ENCODE measurements at regions not wholly inside any gene's neighbourhood (a gene's known extent, or its start where the extent isn't known, plus 50 kb on each side); places are given as distances from the start of the nearest gene placed in this dataset.
"Not testable (repeated sequence)": the region's sequence is repeated elsewhere in the genome, so short reads cannot be mapped to it uniquely, and the experiment has no call there.

DNA sequence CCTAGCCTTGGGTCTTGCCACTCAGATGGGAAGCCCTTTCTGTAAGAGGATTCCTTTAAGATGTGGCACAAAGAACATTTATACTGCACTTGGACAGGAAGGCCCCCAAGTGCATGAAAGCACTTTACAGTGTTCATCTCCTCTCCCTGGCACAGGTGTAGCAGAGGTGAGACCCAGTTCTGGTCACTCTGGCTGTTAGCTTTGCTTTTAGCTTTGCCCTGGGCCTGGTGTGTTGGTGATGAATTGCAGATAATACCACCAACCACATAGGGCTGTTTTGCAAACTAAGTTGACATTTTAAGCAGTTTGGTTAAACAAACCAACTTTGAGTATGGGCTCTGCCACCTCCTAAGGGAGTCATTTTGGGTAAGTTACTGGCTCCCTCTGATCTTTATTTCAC, 296.3 kb downstream of the BCL2L11 start:
- H3K36me3 ChIP-seq (ENCODE audit: insufficient read depth, low read length) = not testable (repeated sequence)

DNA sequence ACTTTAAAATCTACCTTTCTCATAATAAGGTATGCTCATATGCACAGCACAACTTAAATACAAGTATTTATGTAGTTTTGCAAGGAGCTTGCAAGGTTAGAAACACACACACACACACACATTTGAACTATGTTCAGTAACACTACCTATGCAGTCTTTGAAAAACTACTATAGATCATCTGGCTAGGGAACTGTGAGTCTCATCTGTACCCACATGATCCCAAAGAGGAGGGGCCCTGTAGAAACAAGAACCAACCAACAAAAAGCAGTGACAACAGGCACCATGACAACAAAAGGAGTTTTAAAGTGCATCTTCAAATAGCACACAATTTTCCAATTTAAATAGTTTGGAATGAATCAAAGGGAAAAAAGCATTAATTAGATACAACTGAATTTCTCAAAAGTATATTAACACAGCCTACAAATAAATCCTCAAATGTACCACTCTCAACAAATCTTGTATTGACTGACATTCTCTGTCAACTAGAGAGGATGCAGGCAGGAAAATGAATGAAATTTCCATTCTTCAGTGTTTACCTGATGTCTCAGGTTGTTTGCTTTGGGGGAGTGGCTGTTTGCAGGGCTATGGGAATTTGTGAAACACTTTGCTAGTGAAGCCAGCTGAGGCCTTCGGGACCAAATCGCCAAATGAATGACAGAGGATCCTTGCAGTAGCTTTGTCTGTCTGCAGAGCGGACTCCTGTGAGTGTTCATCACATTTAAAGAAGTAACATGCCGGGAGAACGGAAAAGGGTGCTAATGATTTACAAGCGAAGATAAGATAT, 297.6 kb downstream of the BCL2L11 start:
- ATAC-seq (ENCODE audit: poor library complexity); H3K9me3 Mint-ChIP-seq; H3K36me3 Mint-ChIP-seq (ENCODE audit: low read depth); POLR2A ChIA-PET; H3K27me3 ChIP-seq (ENCODE audit: control insufficient read depth in 1 of 2, insufficient read depth in 2 of 2, low read length in 2 of 2); H3K4me1 Mint-ChIP-seq (ENCODE audit: low read depth); H3K4me3 Mint-ChIP-seq; H3K27ac Mint-ChIP-seq; intact Hi-C loops (cut with DNase I, micrococcal nuclease); H3K4me3 ChIP-seq (ENCODE audit: low read length); H3K27ac ChIP-seq (ENCODE audit: low read depth in 1 of 2, low read length in 2 of 2); H3K4me1 ChIP-seq (ENCODE audit: insufficient read depth, low read length); CTCF ChIA-PET; H3K36me3 ChIP-seq (ENCODE audit: insufficient read depth, low read length); H3K27me3 Mint-ChIP-seq; H3K9me3 ChIP-seq (ENCODE audit: control insufficient read depth in 1 of 2, insufficient read depth in 1 of 2, low read length in 2 of 2): not testable (repeated sequence)
- peak in 1 of 14 experiments; percentile 27 for DNase-seq

More for the DNA sequence above, 296.3 kb downstream of the BCL2L11 start:
- intact Hi-C loops (cut with DNase I, micrococcal nuclease); H3K4me1 Mint-ChIP-seq (ENCODE audit: low read depth); H3K9me3 ChIP-seq (ENCODE audit: control insufficient read depth in 1 of 2, insufficient read depth in 1 of 2, low read length in 2 of 2); CTCF ChIA-PET; H3K4me1 ChIP-seq (ENCODE audit: insufficient read depth, low read length); H3K9me3 Mint-ChIP-seq; ATAC-seq (ENCODE audit: poor library complexity); POLR2A ChIA-PET; H3K27me3 ChIP-seq (ENCODE audit: control insufficient read depth in 1 of 2, insufficient read depth in 2 of 2, low read length in 2 of 2); H3K27ac ChIP-seq (ENCODE audit: low read depth in 1 of 2, low read length in 2 of 2); H3K27ac Mint-ChIP-seq; DNase-seq; H3K4me3 ChIP-seq (ENCODE audit: low read length); H3K4me3 Mint-ChIP-seq; H3K27me3 Mint-ChIP-seq; H3K36me3 Mint-ChIP-seq (ENCODE audit: low read depth): not testable (repeated sequence)

- CTCF ChIA-PET; POLR2A ChIA-PET; intact Hi-C loops (cut with DNase I, micrococcal nuclease); ATAC-seq (ENCODE audit: poor library complexity); H3K4me1 Mint-ChIP-seq (ENCODE audit: low read depth); H3K9me3 ChIP-seq (ENCODE audit: control insufficient read depth in 1 of 2, insufficient read depth in 1 of 2, low read length in 2 of 2); H3K36me3 Mint-ChIP-seq (ENCODE audit: low read depth); H3K4me1 ChIP-seq (ENCODE audit: insufficient read depth, low read length); H3K27ac Mint-ChIP-seq; H3K4me3 Mint-ChIP-seq; H3K27me3 Mint-ChIP-seq; H3K27ac ChIP-seq (ENCODE audit: low read depth in 1 of 2, low read length in 2 of 2); H3K27me3 ChIP-seq (ENCODE audit: control insufficient read depth in 1 of 2, insufficient read depth in 2 of 2, low read length in 2 of 2); H3K36me3 ChIP-seq (ENCODE audit: insufficient read depth, low read length); H3K9me3 Mint-ChIP-seq: not testable (repeated sequence)
- DNase-seq = peak in 2 of 14 experiments; percentile 18 to 21
- H3K4me3 ChIP-seq (ENCODE audit: low read length) = peak overlapping the region; percentile 19
Measured at GRCh38 chr2:111420074-111420473, 299.4 kb downstream of the BCL2L11 start.

- H3K27me3 ChIP-seq (ENCODE audit: control insufficient read depth in 1 of 2, insufficient read depth in 2 of 2, low read length in 2 of 2); DNase-seq; H3K36me3 ChIP-seq (ENCODE audit: insufficient read depth, low read length); H3K27ac Mint-ChIP-seq; intact Hi-C loops (cut with DNase I, micrococcal nuclease); H3K4me3 Mint-ChIP-seq; H3K9me3 Mint-ChIP-seq; POLR2A ChIA-PET; ATAC-seq (ENCODE audit: poor library complexity); H3K27me3 Mint-ChIP-seq; CTCF ChIA-PET; H3K9me3 ChIP-seq (ENCODE audit: control insufficient read depth in 1 of 2, insufficient read depth in 1 of 2, low read length in 2 of 2); H3K36me3 Mint-ChIP-seq (ENCODE audit: low read depth); H3K27ac ChIP-seq (ENCODE audit: low read depth in 1 of 2, low read length in 2 of 2); H3K4me1 Mint-ChIP-seq (ENCODE audit: low read depth): not testable (repeated sequence)
- Histone ChIP-seq H3K4me1 (ENCODE audit: insufficient read depth, low read length) (peaks cover 15% of the 10 kb centered on the region), H3K4me3 (ENCODE audit: low read length) (peak overlapping the region; percentile 31)
Measured at GRCh38 chr2:111420835-111421234, 300.1 kb downstream of the BCL2L11 start.

DNA sequence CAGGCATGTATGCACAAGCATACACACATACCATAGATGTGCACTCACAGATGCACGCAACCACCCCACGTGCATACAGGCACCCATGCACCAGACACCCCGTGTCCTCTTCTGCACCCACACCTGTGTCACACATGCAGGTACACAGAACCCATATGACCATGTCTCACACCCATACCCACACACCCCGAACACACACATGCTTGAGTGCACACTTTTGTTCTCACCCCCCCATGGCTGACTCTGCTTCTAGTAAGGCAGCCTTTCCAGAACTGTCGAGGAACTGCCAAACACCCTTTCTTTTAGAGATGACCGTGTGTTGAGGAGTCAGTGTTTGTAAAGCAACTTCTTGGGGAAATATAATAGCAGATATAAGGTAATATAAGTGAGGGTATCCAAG, 301.2 kb downstream of the BCL2L11 start:
- ATAC-seq (ENCODE audit: poor library complexity); H3K27ac ChIP-seq (ENCODE audit: low read depth in 1 of 2, low read length in 2 of 2); H3K27me3 ChIP-seq (ENCODE audit: control insufficient read depth in 1 of 2, insufficient read depth in 2 of 2, low read length in 2 of 2); H3K36me3 ChIP-seq (ENCODE audit: insufficient read depth, low read length); H3K9me3 ChIP-seq (ENCODE audit: control insufficient read depth in 1 of 2, insufficient read depth in 1 of 2, low read length in 2 of 2); H3K36me3 Mint-ChIP-seq (ENCODE audit: low read depth); H3K4me1 Mint-ChIP-seq (ENCODE audit: low read depth); H3K27ac Mint-ChIP-seq; intact Hi-C loops (cut with DNase I, micrococcal nuclease); CTCF ChIA-PET; H3K27me3 Mint-ChIP-seq; H3K4me3 Mint-ChIP-seq; H3K4me3 ChIP-seq (ENCODE audit: low read length); POLR2A ChIA-PET; H3K9me3 Mint-ChIP-seq: not testable (repeated sequence)
- H3K4me1 ChIP-seq (ENCODE audit: insufficient read depth, low read length) = peaks cover 17% of the 10 kb centered on the region
- DNase-seq = peak in 2 of 14 experiments; percentile 3 to 7

DNA sequence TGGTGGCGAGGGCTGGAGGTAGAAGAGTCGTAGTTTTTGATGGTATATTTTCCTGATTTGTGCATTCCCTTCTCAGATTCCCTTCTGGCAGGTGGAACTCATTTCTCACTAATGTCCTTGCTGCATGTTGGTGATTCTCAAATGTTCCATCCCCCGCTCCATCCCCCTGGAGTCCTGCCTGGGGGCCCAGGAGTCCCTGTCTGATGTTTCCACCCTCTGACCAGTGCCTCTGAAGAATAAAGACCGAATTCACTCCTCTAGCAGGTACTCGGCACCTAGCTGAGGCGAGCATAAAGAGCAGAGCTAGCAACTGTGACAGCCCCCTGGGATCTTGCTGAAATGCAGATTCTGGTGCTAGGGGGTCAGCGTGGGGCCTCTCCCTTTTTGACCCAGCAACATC, 301.8 kb downstream of the BCL2L11 start:
- POLR2A ChIA-PET; H3K27ac Mint-ChIP-seq; H3K4me3 Mint-ChIP-seq; ATAC-seq (ENCODE audit: poor library complexity); H3K36me3 Mint-ChIP-seq (ENCODE audit: low read depth); H3K27me3 ChIP-seq (ENCODE audit: control insufficient read depth in 1 of 2, insufficient read depth in 2 of 2, low read length in 2 of 2); H3K9me3 ChIP-seq (ENCODE audit: control insufficient read depth in 1 of 2, insufficient read depth in 1 of 2, low read length in 2 of 2); intact Hi-C loops (cut with DNase I, micrococcal nuclease); H3K4me1 Mint-ChIP-seq (ENCODE audit: low read depth); H3K27me3 Mint-ChIP-seq; CTCF ChIA-PET; H3K9me3 Mint-ChIP-seq; H3K36me3 ChIP-seq (ENCODE audit: insufficient read depth, low read length); H3K27ac ChIP-seq (ENCODE audit: low read depth in 1 of 2, low read length in 2 of 2): not testable (repeated sequence)
- H3K4me3 ChIP-seq (ENCODE audit: low read length) = peak overlapping the region; percentile 3
- DNase-seq = peak in 2 of 14 experiments; percentile 0 to 1
- H3K4me1 ChIP-seq (ENCODE audit: insufficient read depth, low read length) = peaks cover 19% of the 10 kb centered on the region

- intact Hi-C loops (cut with DNase I, micrococcal nuclease); H3K36me3 ChIP-seq (ENCODE audit: insufficient read depth, low read length); H3K27me3 ChIP-seq (ENCODE audit: control insufficient read depth in 1 of 2, insufficient read depth in 2 of 2, low read length in 2 of 2); H3K27ac Mint-ChIP-seq; H3K27ac ChIP-seq (ENCODE audit: low read depth in 1 of 2, low read length in 2 of 2); H3K36me3 Mint-ChIP-seq (ENCODE audit: low read depth); CTCF ChIA-PET; H3K27me3 Mint-ChIP-seq; H3K4me3 Mint-ChIP-seq; DNase-seq; POLR2A ChIA-PET; ATAC-seq (ENCODE audit: poor library complexity); H3K4me1 Mint-ChIP-seq (ENCODE audit: low read depth); H3K9me3 Mint-ChIP-seq; H3K9me3 ChIP-seq (ENCODE audit: control insufficient read depth in 1 of 2, insufficient read depth in 1 of 2, low read length in 2 of 2); H3K4me3 ChIP-seq (ENCODE audit: low read length): not testable (repeated sequence)
- peaks cover 19% of the 10 kb centered on the region for H3K4me1 ChIP-seq (ENCODE audit: insufficient read depth, low read length)
Measured at GRCh38 chr2:111423184-111423583, 302.5 kb downstream of the BCL2L11 start.
